H54 (cell line): ENCODE measurements at regions not wholly inside any gene's neighbourhood (a gene's known extent, or its start where the extent isn't known, plus 50 kb on each side); places are given as distances from the start of the nearest gene placed in this dataset.
"Not testable (repeated sequence)": the region's sequence is repeated elsewhere in the genome, so short reads cannot be mapped to it uniquely, and the experiment has no call there.

Experiments used
- DNase-seq: peaks from one replicate; pipeline ENCODE4 v3.0.0; 2011; ENCODE audit warnings: low spot score, mixed read lengths; ENCODE audit not compliant: insufficient read length
- FAIRE-seq: peaks from 3 replicates; lab custom pipeline; 2011; peaks lifted over from hg19 to GRCh38; lab: Jason Lieb, UNC
- POLR2A ChIP-seq: IDR thresholded peaks from 2 replicates; pipeline ENCODE4 v1.6.1; 2011; ENCODE audit warnings: low read depth, mild to moderate bottlenecking, low read length

DNA sequence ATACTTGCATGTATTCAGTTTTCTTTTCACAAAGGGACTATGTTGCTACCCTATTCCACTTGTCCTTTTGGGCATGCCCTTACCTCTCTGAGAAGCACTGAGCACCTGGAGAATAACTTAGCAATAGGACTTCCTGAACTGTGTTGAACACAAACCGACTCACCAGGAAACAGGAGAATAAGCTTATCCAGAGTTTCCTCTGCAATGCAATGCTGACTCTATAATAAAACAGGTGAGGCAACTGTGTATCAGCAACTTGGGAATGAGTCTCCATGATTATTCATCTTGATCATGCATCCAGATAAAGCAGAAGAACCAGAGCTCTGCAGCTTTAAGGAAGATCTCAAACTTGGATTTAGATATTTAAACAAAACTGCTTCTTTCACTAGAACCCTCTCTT lies 806.5 kb downstream of the IGSF11 start:
- TF ChIP-seq POLR2A: no peak
- FAIRE-seq: no peak
- no peak for DNase-seq

DNA sequence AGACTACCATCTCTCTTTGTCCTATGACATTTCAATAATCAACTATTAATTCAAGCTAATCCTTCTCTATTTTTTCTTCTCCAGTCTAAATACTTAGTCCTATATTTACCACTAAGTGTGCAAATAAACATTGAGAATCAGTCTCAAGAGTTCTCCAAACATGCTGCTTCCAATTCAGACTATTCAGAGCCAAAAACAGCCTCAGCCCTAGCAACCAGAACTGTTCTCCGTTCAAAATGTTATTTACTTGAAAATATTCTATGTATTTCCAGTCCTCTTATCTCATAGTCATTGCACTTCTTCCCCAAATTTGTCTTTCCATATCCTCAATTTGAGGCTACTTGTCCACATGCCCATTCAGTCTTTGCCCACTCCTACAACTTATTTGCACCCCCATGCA lies 805.5 kb downstream of the IGSF11 start:
- DNase-seq: no peak
- FAIRE-seq: no peak
- TF ChIP-seq POLR2A: no peak

DNA sequence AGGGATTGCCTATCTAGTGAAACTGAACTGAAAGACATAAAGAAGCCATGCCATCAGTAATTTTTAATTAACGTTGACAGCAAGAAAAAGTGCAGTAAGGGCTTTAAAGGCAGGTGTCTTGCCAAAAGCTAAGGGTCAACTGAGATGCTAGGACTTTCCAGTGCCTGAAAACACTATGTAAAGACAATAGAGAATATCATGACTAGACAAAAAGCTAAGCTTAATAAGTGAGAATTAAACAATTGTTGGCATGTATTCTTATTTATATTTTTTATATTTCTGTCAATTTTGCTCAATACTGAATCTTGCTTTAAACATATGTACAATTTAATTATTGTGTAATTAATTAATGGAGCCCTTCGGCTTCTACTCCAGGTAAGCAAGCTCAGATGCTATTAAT lies 803.1 kb downstream of the IGSF11 start:
- FAIRE-seq (no peak), DNase-seq (no peak)
- no peak for TF ChIP-seq POLR2A

DNA sequence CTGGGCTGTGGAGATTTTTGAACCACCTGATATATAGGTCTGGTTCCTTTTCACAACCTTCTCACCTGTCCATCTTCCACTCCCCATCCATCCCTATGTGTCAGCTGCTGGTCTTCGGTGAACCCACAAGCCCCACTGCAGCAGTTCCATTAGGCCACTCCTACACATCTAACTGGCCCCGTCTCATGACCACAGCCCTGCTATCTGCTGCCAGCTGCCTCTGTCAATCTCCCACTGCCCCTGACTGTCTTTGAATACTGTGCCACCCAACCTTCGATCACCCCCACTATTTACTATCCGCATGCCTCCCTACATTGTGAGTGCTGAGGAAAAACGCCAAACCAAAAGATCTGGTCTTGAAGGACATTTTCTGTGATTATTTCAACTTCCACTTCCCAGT lies 795.4 kb downstream of the IGSF11 start:
- DNase-seq (no peak), FAIRE-seq (no peak)
- TF ChIP-seq POLR2A: no peak

DNA sequence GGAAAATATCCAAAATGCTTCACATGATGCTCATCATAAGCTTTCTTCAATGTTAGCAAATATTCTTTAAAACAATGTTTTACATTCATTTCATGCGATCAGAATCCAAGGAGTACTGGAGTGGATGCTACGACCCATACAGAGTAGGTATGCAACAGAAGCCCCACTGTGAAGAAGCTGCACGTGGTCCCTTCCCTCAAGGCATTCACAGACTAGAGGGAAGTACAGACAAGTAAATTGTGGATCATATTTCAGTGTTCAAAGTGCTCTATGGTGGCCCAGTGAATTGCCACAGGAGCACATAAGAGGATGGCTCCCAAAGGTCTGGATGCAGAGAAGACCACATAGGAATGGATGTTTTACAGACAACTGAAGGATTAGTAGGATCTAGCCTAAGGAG lies 789.9 kb downstream of the IGSF11 start:
- DNase-seq: no peak
- no peak for FAIRE-seq
- no peak for TF ChIP-seq POLR2A

DNA sequence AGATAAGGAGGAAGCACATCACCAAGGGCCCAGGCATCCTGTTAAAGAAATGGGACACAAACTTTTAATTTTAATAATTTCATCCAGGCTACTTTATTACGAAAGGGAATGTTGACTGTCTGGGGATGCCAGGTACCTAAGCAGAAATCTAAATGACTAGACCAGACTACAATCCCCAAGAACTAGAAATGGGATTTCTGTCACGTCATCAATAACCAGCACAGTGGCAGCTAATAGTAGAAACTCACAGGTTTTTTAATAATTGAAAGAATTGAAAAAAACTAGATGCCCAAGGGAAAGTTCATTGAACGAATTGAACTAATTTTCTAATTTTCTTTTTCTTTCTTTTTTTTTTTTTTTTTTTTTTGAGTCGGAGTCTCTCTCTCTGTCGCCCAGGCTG lies 789.3 kb downstream of the IGSF11 start:
- no peak for TF ChIP-seq POLR2A
- FAIRE-seq: no peak
- DNase-seq: no peak

DNA sequence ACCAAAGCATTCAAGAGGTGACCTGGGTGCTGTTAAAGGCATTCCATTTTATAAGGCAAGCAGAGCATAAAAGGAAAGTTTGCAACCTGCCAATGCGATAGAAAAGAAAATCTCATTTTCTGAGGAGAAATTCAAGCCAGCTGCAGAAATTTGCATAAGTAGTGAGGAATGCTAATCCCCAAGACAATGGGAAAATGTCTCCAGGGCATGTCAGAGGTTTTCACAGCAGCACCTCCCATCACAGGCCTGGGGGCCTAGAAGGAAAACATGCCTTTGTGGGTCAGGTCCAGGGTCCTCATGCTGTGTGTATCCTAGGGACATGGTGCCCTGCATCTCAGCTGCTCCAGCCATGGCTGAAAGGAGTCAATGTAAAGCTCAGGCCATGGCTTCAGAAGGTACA lies 775.8 kb downstream of the IGSF11 start:
- not testable (repeated sequence) for DNase-seq, FAIRE-seq

DNA sequence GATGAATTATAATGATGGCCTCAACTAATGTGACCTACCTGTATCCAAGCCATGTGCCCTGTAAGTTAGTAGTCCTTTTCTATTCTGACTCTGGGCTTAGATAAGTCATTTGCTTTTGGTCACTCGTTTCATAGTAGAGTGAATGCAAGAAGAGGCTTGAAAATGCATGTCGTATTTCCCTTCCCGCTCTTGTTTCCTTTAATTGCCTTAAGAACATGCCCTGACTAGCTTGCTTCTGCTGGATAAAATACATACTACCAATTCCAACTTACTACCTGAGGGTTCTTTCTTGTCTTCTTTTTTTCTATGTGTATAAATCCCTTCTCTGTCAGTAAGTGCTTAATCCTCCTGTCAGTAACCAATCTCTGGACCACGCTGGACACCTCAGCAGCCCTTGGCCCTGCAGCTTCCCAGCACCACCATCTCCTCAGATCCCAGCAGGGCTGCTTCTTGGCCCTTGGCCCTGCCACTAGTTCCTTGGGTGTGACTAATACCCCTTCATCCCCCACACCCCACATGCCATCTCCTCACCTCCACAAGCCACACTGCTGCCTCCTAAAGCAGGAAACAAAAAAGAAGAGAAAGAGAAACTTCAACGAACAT lies 771.7 kb downstream of the IGSF11 start:
- FAIRE-seq (no peak), DNase-seq (no peak)
- no peak for TF ChIP-seq POLR2A

DNA sequence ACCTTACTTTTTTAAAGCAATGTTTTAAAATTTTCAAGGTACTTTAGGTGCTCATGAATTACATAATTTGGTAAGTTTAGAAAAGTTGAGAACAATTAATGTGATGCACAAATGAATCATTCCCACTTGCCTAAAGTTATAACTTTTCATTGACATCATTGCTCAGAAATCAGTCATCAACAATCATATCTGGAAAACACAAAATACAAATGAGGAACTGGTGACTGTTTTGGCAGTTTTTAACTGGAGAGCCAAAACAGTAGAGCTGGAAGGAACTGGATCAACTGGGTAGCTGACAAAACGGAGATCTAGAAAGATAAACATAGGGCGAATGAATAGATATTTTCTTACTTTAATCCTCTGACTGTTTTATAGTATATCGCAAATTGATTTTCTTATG lies 767.1 kb downstream of the IGSF11 start:
- no peak for DNase-seq
- TF ChIP-seq POLR2A: no peak
- FAIRE-seq: no peak

DNA sequence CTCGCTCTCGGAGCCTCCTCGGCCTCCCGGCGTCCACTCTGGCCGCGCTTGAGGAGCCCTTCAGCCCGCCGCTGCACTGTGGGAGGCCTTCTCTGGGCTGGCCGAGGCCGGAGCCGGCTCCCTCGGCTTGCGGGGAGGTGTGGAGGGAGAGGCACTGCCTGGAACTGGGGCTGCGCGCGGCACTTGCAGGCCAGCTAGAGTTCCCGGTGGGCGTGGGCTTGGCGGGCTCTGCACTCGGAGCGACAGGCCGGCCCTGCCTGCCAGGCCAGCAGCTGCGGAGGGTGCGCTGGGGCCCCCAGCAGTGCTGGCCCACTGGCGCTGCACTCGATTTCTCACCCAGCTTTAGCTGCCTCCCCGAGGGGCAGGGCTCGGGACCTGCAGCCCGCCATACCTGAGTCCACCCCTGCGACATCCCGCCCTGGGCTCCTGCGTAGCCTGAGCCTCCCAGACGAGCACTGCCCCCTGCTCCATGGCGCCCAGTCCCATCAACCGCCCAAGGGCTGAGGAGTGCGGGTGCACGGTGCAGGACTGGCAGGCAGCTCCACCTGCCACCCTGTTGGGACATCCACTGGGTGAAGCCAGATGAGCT lies 765.0 kb downstream of the IGSF11 start:
- no peak for FAIRE-seq

DNA sequence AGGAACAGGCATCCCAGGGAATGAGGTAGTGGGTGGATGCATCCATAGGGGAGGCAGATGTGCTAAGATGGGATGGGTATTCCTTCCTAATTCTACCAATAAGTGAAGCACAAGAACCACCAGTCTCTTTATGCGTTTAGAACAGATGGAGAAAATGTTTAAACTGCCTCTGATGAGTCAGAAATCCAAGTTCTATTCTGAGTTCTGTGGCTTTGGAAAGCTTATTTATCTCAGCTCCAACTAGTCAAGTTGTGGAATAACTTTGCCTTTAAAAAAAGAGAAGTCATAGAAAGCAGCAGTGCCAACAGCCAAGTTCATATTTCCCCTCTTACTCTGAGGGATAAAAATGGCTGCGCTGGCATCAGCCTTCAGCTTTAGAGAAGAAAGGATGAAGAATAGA lies 761.7 kb downstream of the IGSF11 start:
- DNase-seq: no peak
- FAIRE-seq: no peak
- TF ChIP-seq POLR2A: no peak

More for the DNA sequence above, 765.0 kb downstream of the IGSF11 start:
- no peak for TF ChIP-seq POLR2A
- DNase-seq: no peak

DNA sequence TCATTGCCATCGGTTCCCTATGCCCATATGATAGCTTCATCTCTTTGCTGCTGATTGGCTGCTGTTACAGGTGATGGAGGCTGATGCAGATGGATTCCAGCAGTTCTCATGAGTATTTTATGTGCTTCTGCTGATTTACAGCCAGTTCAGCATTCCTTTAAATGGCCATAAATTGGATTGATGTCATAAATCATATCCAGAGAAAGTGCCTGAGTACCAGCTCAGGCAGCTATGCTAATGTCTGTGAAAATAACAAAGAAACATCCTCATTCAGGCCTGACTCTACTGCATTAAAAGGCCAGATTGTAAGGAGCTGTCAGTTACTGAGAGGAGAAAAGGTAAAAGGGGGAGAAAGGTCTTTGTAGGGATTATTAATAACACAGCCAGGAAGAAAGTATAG lies 756.8 kb downstream of the IGSF11 start:
- DNase-seq (no peak), FAIRE-seq (no peak)
- TF ChIP-seq POLR2A: no peak

DNA sequence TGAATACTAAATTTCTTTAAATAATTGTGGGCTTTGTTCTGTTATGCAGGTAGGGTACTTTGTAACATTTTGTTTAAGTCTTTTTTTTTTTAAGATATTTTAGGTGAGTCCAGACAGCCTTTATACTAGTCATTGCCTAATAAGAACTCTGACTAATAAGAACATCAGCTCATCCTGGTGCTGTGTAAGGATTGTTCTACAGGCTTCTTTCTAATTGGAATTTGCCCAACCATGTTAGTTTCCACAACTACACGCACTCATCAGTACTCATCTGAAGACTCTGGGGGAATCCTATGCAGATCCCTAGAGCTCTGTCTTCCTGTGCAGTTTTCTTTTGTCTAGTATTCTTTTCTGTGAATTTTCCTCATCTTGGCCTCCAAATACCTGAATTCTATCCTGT lies 741.8 kb downstream of the IGSF11 start:
- no peak for TF ChIP-seq POLR2A
- DNase-seq (no peak), FAIRE-seq (no peak)

DNA sequence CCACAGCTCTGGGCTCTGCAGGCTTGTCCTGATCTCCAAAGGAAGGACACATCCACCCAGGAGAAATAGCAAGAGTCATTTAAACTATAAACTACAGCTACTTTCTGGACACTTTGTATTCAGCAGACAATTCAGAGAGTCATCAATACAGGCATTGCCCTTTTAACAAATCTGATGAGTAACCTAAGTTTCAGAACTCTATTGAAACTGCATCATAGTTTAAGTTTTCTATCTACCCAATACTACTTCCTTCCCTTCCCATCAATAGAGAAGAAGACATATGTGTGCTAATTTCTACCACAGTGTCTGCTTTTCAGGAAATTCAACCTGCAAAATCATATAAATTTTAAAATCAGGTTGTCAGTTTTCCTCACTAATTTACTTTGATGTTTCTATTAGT lies 736.5 kb downstream of the IGSF11 start:
- FAIRE-seq (no peak), DNase-seq (no peak)
- TF ChIP-seq POLR2A: no peak

DNA sequence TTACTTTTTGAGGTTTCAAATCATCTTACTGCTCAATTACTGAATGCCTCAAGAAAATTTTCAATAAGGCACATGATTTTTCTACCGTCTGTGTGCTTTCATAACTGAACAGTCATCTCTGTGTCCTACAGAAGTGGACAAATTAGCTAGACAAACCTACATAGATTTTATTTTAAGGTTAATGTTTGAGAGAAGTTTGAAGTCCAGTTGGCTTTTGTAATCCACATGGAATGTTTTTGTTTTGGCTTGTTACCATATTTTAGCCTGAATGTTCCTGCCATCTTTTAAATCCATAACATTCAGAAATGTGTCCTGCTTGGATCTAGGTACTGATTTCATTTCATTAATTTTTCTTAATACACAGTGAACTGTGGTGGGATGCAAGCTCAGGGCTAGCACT lies 730.1 kb downstream of the IGSF11 start:
- FAIRE-seq: no peak
- TF ChIP-seq POLR2A: no peak
- no peak for DNase-seq
